Adrenal gland (tissue), 5 donors: ENCODE measurements at regions not wholly inside any gene's neighbourhood (a gene's known extent, or its start where the extent isn't known, plus 50 kb on each side); places are given as distances from the start of the nearest gene placed in this dataset.

Source experiments
- CTCF ChIP-seq, 6 experiments: fragments of 450-650 bp in 4 of 6; fragments of 200-600 bp in 2 of 6; sonication (generic) in 1 of 6; IDR thresholded peaks; 1 replicate in 5 of 6; 2 replicates in 1 of 6; pipeline versions ENCODE4 v1.5.1 to v1.8.0; 2016 to 2021; ENCODE audit warnings: antibody characterized with exemption in 6 of 6, mild to moderate bottlenecking in 2 of 6, moderate library complexity in 1 of 6
- POLR2A ChIP-seq, 2 donors: fragments of 450-650 bp; IDR thresholded peaks; one replicate each; pipeline ENCODE4 v1.6.1; 2017; ENCODE audit warnings: antibody characterized with exemption in 2 of 2, mild to moderate bottlenecking in 2 of 2, moderate library complexity in 1 of 2
- donor health status: DM: no; HTN: no; CAD: no.

- TF ChIP-seq CTCF (IDR thresholded peaks at IDR 0.05) (no peak), POLR2A (IDR thresholded peaks at IDR 0.05) (no peak)
Observed at GRCh38 chr5:118651002-118651401, 337.3 kb downstream of the DTWD2 start.
